ENCODE measurements at regions not wholly inside any gene's neighbourhood (a gene's known extent, or its start where the extent isn't known, plus 50 kb on each side); places are given as distances from the start of the nearest gene placed in this dataset.

DNA sequence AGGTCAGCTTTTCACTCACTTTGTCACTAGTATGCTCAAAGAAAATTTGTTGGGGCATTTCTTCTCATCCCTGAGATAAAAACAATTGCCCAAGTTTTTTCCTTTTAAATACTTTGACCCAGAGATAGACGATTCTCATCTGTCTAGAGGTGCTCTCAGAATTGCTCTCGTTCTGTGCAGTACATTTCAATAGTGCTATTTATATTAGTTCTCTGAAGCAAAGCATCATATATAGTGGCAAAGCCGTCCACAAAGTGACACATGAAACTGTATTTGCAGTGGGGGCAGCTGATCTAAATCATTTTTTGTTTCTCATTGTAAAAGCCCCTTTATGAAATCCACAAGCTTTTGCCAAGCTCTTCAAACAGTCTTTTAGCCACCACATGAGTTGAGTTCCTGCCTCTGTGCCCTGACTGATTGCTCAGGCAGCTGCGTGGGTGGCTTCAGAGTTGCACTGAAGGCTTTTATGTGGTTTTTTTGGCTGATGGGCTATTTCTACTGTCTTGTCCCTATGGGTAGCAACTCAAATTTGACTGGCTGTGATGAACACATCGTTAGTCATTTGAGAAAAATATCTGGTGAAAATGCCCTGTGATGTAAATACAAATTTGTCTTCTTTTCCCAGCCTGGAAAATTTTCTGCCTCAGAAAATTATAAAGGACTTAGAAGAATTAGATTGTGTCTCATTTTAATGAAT is 119.1 kb upstream of the OTUD4 start:
- no peak overlapping the region for H3K4me3 ChIP-seq (ENCODE audit: low read depth, low read length)
- no peak overlapping the region for H2AFZ ChIP-seq (ENCODE audit: low read length, unreplicated experiment)
- peaks cover 14% of the 10 kb centered on the region for H3K4me1 ChIP-seq (ENCODE audit: control insufficient read depth, insufficient read depth, low read length, unreplicated experiment)
- H3K27me3 ChIP-seq (ENCODE audit: insufficient read depth, low read length), result no peaks in the 10 kb centered on the region
- no peaks in the 10 kb centered on the region for H3K79me2 ChIP-seq (ENCODE audit: control insufficient read depth, insufficient read depth, low read length, unreplicated experiment)
- no peaks in the 10 kb centered on the region for H3K36me3 ChIP-seq (ENCODE audit: insufficient read depth, low read length)
- peak overlapping the region; percentile 62 for H3K27ac ChIP-seq (ENCODE audit: low read depth, low read length)

- Histone ChIP-seq H3K79me2 (ENCODE audit: control insufficient read depth, insufficient read depth, low read length, unreplicated experiment) (no peaks in the 10 kb centered on the region), H3K36me3 (ENCODE audit: insufficient read depth, low read length) (no peaks in the 10 kb centered on the region), H2AFZ (ENCODE audit: low read length, unreplicated experiment) (no peak overlapping the region), H3K27ac (ENCODE audit: low read depth, low read length) (peak overlapping the region; percentile 29; the same call in 1 of the 2 replicates), H3K27me3 (ENCODE audit: insufficient read depth, low read length) (no peaks in the 10 kb centered on the region), H3K4me3 (ENCODE audit: low read depth, low read length) (no peak overlapping the region), H3K4me1 (ENCODE audit: control insufficient read depth, insufficient read depth, low read length, unreplicated experiment) (peaks cover 14% of the 10 kb centered on the region)
These were observed 118.5 kb upstream of the OTUD4 start for GRCh38 chr4:145298885-145299284.

DNA sequence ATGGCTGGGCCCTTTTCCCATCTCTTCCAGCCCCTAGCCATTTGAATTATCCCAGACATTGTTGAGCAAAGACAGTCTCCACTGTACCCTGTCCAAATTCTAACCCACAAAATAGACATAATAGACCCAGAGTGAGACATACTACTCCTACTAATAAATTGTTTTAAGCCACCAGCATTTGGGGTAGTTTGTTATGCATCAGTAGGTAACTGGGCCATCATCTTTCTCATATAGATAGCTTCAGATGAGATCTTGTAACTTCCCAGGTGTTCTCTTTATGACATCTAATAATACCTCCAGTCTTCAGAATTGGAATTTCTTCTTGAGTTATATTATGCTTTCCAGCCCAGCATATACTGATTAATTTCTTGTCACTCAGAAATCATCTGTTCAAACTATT is 117.2 kb upstream of the OTUD4 start:
- no peak overlapping the region for H3K4me3 ChIP-seq (ENCODE audit: low read depth, low read length)
- H3K27ac ChIP-seq (ENCODE audit: low read depth, low read length), result no peak overlapping the region
- no peak overlapping the region for H2AFZ ChIP-seq (ENCODE audit: low read length, unreplicated experiment)
- H3K4me1 ChIP-seq (ENCODE audit: control insufficient read depth, insufficient read depth, low read length, unreplicated experiment), result peaks cover 14% of the 10 kb centered on the region
- H3K27me3 ChIP-seq (ENCODE audit: insufficient read depth, low read length), result no peaks in the 10 kb centered on the region
- no peaks in the 10 kb centered on the region for H3K36me3 ChIP-seq (ENCODE audit: insufficient read depth, low read length)
- no peaks in the 10 kb centered on the region for H3K79me2 ChIP-seq (ENCODE audit: control insufficient read depth, insufficient read depth, low read length, unreplicated experiment)

- H3K79me2 ChIP-seq (ENCODE audit: control insufficient read depth, insufficient read depth, low read length, unreplicated experiment), result no peaks in the 10 kb centered on the region
- peaks cover 14% of the 10 kb centered on the region for H3K4me1 ChIP-seq (ENCODE audit: control insufficient read depth, insufficient read depth, low read length, unreplicated experiment)
- no peaks in the 10 kb centered on the region for H3K27me3 ChIP-seq (ENCODE audit: insufficient read depth, low read length)
- no peak overlapping the region for H3K4me3 ChIP-seq (ENCODE audit: low read depth, low read length)
- H3K36me3 ChIP-seq (ENCODE audit: insufficient read depth, low read length), result no peaks in the 10 kb centered on the region
- no peak overlapping the region for H3K27ac ChIP-seq (ENCODE audit: low read depth, low read length)
- no peak overlapping the region for H2AFZ ChIP-seq (ENCODE audit: low read length, unreplicated experiment)
These were observed 115.2 kb upstream of the OTUD4 start for GRCh38 chr4:145295547-145295946.

GRCh38 chr4:145295122-145295521 is 114.7 kb upstream of the OTUD4 start:
- Histone ChIP-seq H2AFZ (ENCODE audit: low read length, unreplicated experiment) (no peak overlapping the region), H3K4me1 (ENCODE audit: control insufficient read depth, insufficient read depth, low read length, unreplicated experiment) (peaks cover 11% of the 10 kb centered on the region), H3K27me3 (ENCODE audit: insufficient read depth, low read length) (no peaks in the 10 kb centered on the region), H3K36me3 (ENCODE audit: insufficient read depth, low read length) (no peaks in the 10 kb centered on the region), H3K27ac (ENCODE audit: low read depth, low read length) (no peak overlapping the region), H3K79me2 (ENCODE audit: control insufficient read depth, insufficient read depth, low read length, unreplicated experiment) (no peaks in the 10 kb centered on the region), H3K4me3 (ENCODE audit: low read depth, low read length) (no peak overlapping the region)

- Histone ChIP-seq H3K36me3 (ENCODE audit: insufficient read depth, low read length) (no peaks in the 10 kb centered on the region), H3K4me1 (ENCODE audit: control insufficient read depth, insufficient read depth, low read length, unreplicated experiment) (no peaks in the 10 kb centered on the region), H3K4me3 (ENCODE audit: low read depth, low read length) (no peak overlapping the region), H3K79me2 (ENCODE audit: control insufficient read depth, insufficient read depth, low read length, unreplicated experiment) (no peaks in the 10 kb centered on the region), H3K27me3 (ENCODE audit: insufficient read depth, low read length) (no peaks in the 10 kb centered on the region), H3K27ac (ENCODE audit: low read depth, low read length) (no peak overlapping the region), H2AFZ (ENCODE audit: low read length, unreplicated experiment) (no peak overlapping the region)
These were observed 113.3 kb upstream of the OTUD4 start for GRCh38 chr4:145293658-145294057.

- H3K79me2 ChIP-seq (ENCODE audit: control insufficient read depth, insufficient read depth, low read length, unreplicated experiment), result no peaks in the 10 kb centered on the region
- H3K27me3 ChIP-seq (ENCODE audit: insufficient read depth, low read length), result no peaks in the 10 kb centered on the region
- no peak overlapping the region for H2AFZ ChIP-seq (ENCODE audit: low read length, unreplicated experiment)
- no peak overlapping the region for H3K27ac ChIP-seq (ENCODE audit: low read depth, low read length)
- H3K4me3 ChIP-seq (ENCODE audit: low read depth, low read length), result no peak overlapping the region
- no peaks in the 10 kb centered on the region for H3K36me3 ChIP-seq (ENCODE audit: insufficient read depth, low read length)
- H3K4me1 ChIP-seq (ENCODE audit: control insufficient read depth, insufficient read depth, low read length, unreplicated experiment), result no peaks in the 10 kb centered on the region
These were observed 110.6 kb upstream of the OTUD4 start for GRCh38 chr4:145290955-145291354.

DNA sequence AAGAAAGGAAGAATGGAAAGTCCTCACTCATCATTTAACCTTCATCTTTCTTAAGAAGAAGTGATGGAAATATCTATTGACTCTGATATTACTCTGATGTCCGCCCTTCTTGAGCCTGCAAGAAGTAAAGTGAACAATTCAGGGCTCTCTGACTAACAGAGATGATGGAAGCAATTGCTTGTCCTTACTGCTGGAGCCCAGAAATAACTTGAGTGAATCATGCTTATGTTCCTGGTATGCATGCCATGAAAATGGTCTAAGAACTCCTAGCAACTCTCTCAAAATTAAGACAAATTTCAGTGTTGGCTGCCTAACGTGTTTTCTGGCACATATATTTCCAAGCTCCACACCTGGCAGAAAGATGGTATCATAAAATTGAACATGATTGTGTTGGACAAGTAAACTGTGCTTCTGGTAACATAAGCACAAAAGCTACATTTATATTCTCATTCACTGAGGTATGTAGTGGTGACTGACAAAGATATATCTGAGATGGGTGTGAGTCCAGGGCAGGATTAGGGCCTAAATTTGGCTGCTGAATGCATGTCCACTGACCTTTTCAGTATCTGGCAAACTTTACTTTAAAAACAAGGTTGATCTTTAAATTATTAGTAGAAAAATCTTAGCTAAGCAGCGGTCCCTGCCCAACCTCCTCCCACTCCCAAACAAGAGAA is 109.2 kb upstream of the OTUD4 start:
- no peak overlapping the region for H3K4me3 ChIP-seq (ENCODE audit: low read depth, low read length)
- H3K27ac ChIP-seq (ENCODE audit: low read depth, low read length), result no peak overlapping the region
- H3K4me1 ChIP-seq (ENCODE audit: control insufficient read depth, insufficient read depth, low read length, unreplicated experiment), result no peaks in the 10 kb centered on the region
- H3K36me3 ChIP-seq (ENCODE audit: insufficient read depth, low read length), result no peaks in the 10 kb centered on the region
- no peaks in the 10 kb centered on the region for H3K27me3 ChIP-seq (ENCODE audit: insufficient read depth, low read length)
- H3K79me2 ChIP-seq (ENCODE audit: control insufficient read depth, insufficient read depth, low read length, unreplicated experiment), result no peaks in the 10 kb centered on the region
- H2AFZ ChIP-seq (ENCODE audit: low read length, unreplicated experiment), result no peak overlapping the region

DNA sequence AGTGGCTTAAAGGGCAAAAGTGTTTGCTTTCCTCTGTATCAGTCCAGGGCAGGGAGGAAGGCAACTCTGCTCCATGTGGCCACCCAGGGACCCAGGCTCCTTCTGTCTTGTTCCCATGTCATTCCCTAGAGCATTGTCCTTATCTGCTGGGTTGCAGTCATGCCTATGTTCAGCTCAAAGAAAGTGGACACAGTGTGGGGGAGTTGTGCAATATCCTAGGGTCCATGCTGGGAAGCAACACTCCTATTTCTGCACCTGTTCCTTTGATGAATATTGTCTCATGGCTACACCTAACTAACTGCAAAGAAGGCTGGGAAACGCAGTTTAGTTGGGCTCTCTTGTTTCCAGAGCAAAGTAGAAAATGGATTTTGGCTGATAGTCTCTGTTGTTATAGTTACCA is 107.0 kb upstream of the OTUD4 start:
- Histone ChIP-seq H3K4me3 (ENCODE audit: low read depth, low read length) (no peak overlapping the region), H3K27ac (ENCODE audit: low read depth, low read length) (no peak overlapping the region), H3K79me2 (ENCODE audit: control insufficient read depth, insufficient read depth, low read length, unreplicated experiment) (no peaks in the 10 kb centered on the region), H2AFZ (ENCODE audit: low read length, unreplicated experiment) (no peak overlapping the region), H3K36me3 (ENCODE audit: insufficient read depth, low read length) (no peaks in the 10 kb centered on the region), H3K4me1 (ENCODE audit: control insufficient read depth, insufficient read depth, low read length, unreplicated experiment) (no peaks in the 10 kb centered on the region), H3K27me3 (ENCODE audit: insufficient read depth, low read length) (no peaks in the 10 kb centered on the region)

GRCh38 chr4:145285928-145286327 is 105.5 kb upstream of the OTUD4 start:
- Histone ChIP-seq H3K27ac (ENCODE audit: low read depth, low read length) (no peak overlapping the region), H3K4me3 (ENCODE audit: low read depth, low read length) (no peak overlapping the region), H3K36me3 (ENCODE audit: insufficient read depth, low read length) (no peaks in the 10 kb centered on the region), H3K79me2 (ENCODE audit: control insufficient read depth, insufficient read depth, low read length, unreplicated experiment) (no peaks in the 10 kb centered on the region), H3K27me3 (ENCODE audit: insufficient read depth, low read length) (no peaks in the 10 kb centered on the region), H3K4me1 (ENCODE audit: control insufficient read depth, insufficient read depth, low read length, unreplicated experiment) (no peaks in the 10 kb centered on the region), H2AFZ (ENCODE audit: low read length, unreplicated experiment) (no peak overlapping the region)

GRCh38 chr4:145283909-145284308 is 103.5 kb upstream of the OTUD4 start:
- no peaks in the 10 kb centered on the region for H3K27me3 ChIP-seq (ENCODE audit: insufficient read depth, low read length)
- H3K36me3 ChIP-seq (ENCODE audit: insufficient read depth, low read length), result no peaks in the 10 kb centered on the region
- H3K79me2 ChIP-seq (ENCODE audit: control insufficient read depth, insufficient read depth, low read length, unreplicated experiment), result no peaks in the 10 kb centered on the region
- H3K4me3 ChIP-seq (ENCODE audit: low read depth, low read length), result no peak overlapping the region
- no peak overlapping the region for H3K27ac ChIP-seq (ENCODE audit: low read depth, low read length)
- no peak overlapping the region for H2AFZ ChIP-seq (ENCODE audit: low read length, unreplicated experiment)
- H3K4me1 ChIP-seq (ENCODE audit: control insufficient read depth, insufficient read depth, low read length, unreplicated experiment), result peaks cover 10% of the 10 kb centered on the region

Measured in ACC112 (cell line).